ELF-1 (cell line): ENCODE measurements at regions not wholly inside any gene's neighbourhood (a gene's known extent, or its start where the extent isn't known, plus 50 kb on each side); places are given as distances from the start of the nearest gene placed in this dataset.

ENCODE experiments used
- DNase-seq: peaks from one replicate; pipeline ENCODE4 v3.0.0-alpha.2; 2016; ENCODE audit warnings: low read depth, low spot score

DNA sequence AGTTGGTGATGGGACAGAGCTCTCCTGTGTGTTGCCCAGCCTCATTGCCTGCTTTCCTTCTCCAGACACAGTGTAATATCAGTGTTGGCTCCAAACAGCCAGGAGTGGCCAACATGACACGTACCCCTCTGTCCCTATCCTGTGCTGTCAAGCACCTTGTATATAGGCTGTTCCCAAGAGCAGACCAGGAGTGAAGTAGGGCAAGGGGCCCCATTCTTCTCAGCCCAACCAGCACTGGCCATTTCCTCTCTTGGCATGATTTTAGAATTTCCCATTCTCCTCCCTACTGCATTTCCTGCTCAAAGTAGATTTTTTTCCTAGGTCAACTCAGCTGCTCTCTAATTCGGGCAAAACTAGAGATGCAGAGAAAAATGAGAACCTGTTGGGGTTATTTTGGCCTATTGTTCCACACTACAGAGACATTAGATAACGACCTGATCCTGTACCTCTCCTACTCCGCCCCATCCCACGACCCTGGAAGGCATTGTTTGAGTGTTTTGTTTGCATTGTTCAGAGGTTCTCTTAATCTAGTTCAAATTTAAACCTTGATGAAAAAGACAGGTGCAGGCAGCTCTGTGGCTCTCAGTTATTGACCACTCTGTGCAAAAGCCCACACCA, 95.6 kb downstream of the RASSF10 start:
- no peak for DNase-seq

DNA sequence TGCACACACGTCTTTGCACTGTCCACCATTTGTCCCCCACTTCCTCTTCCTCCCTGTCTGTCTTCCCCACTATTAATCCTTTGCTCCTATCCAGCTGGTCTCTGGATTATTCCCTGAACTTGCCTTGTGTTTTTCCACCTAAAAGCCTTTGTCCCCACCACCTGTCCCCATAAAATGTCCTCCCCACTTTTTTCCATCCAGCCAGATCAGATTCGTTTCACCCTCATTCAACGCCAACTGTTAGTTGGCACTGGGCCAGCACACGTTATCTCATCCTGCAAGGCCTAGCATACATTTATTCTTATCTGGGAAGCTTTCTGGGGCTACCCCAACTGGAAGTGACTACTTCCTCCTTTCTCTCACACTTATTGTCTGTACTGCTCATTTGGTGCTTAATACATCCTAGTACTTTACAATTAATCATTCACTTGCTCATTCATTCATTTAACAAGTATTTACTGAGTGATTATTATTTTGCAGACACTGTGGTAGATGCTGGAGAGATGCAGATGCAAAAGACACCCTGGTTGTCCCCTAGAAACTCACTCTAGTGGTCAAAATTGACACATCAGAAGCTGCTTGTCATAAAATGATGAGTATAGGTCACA, 96.2 kb downstream of the RASSF10 start:
- DNase-seq, result no peak

DNA sequence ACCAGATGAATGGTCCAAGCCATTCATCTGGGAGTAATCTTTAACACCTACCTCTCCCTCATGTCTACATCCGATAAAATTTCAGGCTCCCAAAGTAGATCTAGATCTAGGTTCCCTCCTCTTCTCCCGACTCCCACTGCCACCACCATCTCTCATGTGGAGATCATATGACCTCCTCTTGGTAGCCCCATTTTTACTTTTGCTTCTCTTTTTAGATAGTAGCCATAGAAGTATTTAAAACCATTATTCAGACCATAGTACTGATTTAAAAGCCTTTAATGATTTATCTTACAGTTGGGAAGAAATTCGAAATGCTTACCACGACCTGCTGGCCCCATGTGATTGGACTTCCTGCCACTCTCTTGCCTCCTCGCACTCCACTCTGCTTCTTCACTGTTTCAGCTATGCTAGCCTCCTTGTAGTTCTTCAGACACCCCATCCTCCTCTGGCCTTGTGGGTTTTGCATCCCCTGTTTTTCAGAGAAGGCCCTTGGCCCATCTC, 98.5 kb downstream of the RASSF10 start:
- no peak for DNase-seq

DNA sequence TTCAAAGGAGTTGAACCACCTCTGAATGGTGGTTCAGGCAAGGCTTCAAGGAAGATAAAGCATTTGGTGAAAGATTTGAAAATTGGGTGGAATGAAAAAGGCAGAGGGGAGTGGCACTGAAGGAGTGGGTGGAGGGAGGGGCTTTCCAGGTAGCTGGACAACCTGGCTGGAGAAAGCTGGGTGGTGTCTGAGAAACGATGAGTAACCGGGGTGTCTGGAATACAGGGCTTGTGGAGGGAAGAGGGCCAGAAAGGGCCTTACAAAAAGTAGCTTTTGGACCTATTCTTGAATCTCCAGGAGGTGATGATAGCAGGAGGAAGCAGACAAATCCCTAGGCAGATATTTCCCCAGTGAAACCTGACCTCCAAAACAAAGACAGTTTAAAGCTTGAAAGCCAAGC, 99.3 kb downstream of the RASSF10 start:
- DNase-seq, result no peak

DNA sequence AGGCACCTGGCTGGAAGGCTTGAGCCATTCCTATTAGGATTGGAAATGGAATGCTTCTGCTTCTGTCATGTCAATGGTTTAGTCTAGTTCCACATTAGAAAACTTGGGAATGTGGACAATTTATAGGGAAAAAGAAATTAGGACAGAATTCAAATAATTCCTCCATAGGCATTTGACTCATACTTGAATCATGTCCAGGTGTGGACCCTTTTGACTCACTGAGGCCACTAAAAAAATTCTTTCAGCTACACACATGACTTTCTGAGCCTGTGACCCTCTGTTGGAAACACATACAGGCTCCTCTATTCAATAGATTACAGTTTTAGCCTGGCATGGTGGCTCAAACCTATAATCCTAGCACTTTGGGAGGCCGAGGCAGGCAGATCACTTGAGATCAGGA, 100.5 kb downstream of the RASSF10 start:
- DNase-seq, result no peak

DNA sequence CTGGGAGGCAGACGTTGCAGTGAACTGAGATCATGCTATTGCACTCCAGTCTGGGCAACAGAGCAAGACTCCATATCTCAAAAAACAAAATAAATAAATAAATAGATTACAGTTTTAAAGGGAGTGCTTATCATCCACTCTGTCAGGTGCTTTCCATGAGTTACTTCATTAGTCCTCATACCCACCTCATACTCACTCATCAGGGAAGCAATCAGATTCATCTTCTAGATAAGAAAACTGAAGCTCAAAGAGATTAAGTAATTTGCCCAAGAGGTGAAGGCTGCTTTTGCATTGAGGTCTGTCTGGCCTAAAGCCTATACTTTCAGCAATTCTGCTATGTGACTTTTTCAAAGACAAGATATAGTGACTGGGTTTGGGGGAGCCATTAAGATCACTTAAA, 101.0 kb downstream of the RASSF10 start:
- DNase-seq, result no peak

DNA sequence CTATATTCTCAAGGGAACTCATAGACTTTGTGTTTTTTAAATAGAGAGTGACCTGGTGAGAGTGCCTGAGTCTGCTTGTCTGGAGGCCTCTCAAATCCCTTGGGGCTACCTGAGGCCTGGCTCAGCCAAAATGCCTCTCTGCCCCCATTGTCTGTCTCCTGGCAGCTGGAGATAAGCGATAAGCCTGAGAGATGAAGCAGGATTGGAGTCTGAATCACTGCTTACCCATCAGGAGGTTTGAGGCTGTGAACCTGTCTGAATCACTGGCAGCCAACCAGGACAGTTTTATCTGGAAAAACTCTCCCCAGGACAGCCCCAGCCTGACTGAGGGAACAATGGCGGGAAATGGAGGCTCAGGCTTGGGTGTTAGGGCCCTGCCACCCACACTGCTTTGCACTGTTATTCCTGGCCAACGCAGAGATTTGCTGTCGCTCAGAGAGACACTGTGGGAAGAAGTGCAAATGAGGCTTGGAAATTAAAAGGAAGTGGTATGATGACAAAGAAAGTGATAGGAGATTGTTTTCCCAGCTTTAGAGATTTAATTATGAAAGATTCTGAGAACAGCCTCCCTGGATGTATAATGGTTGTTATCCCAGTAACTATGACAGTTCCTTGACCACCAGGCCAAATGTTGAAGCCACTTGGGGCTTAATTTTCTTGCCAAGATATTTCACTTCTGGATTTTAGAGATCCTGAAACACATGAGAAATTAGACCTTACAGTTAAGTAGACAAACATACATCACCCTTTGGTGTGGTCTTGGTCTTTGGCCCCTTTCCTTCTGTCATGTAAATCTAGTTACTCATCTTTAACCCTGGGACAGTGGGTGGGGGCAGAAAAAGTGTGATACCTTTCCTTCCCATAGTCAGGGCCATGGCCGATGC, 102.1 kb downstream of the RASSF10 start:
- DNase-seq, result peak; percentile 90

DNA sequence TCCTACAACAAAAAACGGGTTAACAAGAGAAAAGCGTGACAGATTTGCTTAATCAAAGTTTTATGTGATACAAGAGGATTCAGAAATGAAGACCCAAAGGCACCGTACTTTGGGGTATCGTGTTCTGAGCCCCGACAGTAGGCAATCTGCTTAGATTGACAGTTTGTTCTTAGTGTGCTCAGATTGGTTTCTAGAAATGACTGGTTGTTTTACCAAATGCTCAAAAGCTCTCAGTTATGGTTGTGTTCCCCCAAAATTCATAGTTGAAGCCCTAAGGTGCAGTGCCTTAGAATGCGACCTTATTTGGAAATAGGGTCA, 102.7 kb downstream of the RASSF10 start:
- DNase-seq, result no peak

DNA sequence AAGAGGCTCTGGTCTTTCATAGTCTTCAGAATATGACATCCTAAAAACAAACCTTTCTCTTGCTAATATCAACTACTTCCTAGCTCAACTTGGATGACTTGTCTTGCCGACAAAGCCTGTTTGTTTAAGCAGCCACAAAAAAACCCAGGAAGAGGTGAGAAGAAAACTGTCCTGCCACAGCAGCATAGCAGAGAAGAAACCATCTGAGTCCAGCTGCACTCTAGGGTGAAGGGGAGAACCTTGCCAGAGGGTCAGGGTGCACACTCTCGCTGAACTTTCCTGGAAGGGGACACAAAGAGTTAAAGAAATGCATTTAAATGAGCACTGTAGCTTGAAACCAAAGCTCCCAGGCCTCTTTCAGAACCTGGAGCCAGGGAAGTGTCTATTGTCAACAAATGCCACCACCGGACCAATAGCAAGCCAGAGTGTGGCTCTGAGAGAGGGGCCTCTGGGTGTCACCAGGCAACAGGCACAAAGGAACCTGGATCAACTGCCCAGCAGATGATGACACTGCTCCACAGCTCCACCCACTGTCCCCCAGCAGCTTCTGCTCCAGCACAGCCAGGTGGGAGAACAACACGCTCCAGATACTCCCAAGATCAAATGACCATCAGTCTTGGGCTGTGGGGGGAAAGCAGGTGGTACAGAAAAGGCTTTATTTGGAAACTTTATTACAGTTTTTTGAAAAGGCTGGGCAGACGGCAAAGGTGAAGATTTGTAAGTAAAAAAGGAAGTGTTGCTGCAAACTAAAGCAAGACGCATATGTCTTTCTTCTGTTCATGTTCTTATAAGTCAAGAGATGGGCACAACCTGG, 105.7 kb downstream of the RASSF10 start:
- peak; percentile 90 for DNase-seq

DNA sequence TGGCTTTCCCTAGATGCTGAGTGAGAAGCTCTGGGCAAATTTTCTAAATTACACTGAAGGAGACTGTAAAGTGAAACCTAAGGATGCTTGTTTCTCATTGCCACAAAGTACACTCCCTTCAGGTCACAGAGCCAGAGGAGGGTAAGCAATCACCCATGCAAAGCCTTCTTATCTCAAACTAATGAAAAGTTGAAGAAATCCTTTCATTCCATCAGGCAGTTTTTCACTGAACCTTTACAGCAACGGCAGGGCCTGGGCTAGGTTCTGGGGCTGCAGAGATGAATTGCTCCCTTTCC, 106.2 kb downstream of the RASSF10 start:
- no peak for DNase-seq

DNA sequence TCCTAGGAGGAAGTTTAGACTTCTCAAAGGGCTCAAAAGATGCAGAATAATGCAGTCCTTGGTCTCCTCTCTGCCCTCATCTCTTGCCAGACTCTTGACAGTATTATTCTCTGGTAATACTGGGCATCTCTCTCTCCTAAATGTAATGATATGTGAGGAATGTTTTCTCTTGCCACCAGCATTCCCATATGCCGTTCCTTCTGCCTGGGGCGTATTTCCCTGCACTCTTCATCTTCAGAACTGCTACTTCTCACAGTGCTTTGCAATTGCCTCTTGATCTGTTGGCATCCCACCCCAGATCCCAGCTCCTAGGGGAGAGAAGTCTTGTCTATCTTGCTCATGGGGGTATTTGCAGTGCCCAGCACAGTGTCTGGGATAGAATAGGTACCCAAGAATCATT, 107.4 kb downstream of the RASSF10 start:
- DNase-seq, result no peak

DNA sequence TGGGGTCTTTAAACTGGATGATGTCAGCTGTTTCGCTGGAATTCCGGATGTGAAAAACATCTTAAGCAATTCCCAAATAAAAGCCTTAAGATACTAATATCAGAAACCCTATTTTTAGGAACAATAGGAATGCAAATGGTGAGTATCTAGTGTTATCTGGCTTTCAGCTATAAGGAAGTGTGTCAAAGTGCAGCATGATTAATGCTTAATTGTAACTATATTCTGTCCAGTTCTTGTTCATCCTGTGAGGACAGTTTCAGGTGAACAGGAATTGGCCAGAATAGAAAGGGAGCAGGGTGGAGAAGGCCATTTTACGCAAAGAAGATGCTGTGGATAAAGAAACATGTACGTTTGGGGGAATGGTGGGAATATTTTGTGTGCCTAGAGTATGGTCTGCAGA, 108.2 kb downstream of the RASSF10 start:
- no peak for DNase-seq

DNA sequence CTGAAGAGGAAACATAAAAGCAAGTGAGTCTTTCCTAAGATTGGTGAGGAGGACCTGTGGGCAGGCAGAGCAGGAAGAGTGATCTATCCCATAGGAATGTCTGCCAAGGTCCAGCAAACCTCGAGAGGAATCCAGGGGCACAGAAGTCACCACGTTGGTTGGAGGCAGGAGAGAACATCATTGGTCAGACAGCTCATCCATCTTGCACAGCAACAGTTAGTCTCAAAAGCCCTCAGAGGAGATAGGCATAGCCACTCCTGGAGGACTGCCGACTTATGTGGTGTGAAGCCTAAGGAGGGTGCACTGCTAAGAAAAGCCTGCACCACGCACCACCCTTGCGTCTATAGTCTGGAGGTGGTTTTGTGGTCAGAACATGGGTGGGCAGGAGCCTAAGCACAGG, 109.1 kb downstream of the RASSF10 start:
- no peak for DNase-seq

DNA sequence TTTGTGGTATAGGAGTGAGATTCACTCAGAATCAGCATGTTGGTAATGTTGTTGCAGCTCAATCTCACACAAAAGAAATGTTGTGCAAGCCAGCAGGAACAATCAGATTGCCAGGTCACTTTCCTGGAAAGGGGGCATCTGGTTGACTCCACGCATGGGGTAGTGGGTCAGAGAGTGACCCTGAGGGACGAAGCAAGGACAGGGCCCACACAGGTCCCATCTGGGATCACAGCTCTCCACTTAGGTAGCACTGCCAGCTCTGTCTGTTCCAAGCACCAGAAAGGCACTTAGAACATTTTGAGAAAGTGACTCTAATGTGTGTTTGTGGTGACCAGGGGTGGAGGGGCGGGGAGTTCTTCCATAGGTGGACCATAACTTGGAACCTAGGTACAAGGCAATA, 109.5 kb downstream of the RASSF10 start:
- DNase-seq, result no peak

DNA sequence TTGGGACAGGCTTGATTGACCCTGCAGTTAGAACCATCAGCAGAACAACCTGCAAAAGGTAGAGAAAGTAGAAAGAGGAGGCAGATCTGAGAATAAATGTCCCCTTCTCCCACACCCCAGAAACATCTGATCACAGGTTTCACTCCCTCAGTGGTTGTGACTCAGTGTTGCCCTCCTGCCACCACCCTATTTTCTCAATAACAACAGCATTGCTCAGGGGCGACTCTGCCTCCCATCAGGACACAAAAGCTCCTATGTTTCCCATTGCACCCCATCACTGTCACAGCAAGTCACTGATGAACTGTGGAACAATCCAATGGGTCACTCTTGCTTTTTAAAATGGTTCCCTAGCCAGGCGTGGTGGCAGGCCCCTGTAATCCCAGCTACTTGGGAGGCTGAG, 110.2 kb downstream of the RASSF10 start:
- DNase-seq, result no peak

DNA sequence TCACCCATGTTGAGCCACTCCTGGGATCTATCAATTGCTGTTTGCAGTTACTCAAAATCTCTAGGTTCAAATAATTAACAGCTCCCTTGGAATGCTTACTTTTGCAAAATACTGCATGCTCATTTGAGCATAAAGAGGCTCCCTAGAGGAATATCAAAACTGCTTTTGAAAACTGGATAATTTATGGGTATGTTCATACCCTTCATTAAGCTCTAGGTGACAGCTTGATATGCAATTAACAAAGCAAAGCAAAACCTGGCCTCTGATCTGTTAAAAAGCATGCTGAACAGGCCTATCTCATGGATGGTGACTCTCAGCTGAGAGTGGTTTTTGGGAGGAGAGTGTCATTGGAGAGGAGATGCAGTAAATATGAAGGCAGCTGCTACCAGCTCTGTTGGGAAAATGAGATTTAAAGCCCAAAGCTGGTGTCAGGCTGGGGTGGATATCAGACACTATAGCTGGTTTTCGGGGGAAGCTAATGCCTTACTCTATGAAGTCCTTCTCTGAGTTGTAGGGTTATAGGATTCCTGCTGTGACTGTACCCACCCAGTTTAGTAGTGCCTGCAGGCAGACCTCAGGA, 110.9 kb downstream of the RASSF10 start:
- no peak for DNase-seq

DNA sequence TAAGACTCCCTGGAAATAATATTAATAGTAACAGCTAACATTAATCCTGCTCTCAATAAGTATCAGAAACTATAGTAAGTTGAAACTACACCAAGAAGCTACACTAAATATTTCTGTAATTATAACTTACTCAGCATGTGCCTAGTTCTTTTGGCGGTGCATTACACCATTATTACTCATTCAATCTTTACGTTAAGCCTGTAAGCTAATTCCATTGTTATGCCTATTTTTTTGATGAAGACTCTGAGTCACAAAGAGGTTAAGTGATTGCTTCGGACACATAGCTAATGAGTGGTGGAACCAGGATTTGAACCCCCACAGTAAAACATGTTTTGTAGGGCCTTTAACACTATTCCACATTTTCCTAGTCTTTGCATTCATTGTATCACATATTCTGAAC, 111.6 kb downstream of the RASSF10 start:
- DNase-seq, result no peak

DNA sequence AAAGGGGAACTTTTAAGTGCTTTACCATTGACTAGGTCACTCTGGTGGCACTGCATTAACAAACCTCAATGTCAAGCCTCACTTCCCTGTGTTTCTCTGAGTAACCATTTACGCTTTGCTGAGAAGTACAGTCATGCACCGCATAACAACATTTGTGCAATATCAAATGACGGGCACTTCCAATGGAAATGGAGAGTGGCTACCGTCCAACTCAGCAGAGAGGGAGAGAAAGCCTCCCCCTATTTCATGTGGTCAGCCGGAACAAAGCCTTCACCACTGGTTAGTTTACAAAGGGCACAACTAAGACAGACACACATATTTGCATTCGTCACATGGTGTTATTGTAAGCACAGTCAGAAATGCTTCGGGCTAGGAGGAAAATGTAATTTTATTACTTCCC, 117.3 kb downstream of the RASSF10 start:
- no peak for DNase-seq

DNA sequence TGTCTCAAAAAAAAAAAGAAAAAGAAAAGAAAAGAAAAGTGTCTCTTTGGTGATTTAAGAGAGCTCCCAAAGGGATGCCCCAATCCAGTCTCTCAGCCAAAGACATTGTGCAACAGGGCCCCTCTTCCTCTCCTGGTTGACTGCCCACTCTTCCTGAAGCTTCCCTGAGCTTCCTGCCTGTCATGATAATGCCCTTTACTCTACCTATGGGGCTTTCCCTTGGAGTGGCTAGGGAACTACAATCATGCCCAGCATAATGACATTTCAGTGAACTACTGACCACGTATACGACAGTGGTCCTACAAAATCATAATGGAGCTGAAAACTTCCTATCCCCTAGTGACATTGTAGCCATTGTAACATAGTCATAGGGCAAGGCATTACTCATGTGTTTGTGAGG, 118.0 kb downstream of the RASSF10 start:
- no peak for DNase-seq

DNA sequence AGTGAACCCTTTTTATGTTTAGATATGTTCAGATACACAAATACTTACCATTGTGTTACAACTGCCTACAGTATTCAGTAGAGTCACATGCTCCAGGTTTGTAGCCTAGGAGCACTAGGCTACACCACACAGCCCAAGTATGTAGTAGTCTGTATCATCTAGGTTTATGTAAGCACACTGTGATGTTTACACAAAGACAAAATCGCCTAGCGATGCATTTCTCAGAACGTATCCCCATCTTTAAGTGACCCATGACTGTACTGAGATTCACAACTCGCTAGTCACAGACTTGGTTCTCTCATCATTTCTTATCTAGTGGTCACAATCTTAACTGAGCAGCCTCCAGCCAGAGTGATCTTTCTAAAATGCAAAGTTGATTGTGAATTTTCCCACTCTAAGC, 119.2 kb downstream of the RASSF10 start:
- no peak for DNase-seq

DNA sequence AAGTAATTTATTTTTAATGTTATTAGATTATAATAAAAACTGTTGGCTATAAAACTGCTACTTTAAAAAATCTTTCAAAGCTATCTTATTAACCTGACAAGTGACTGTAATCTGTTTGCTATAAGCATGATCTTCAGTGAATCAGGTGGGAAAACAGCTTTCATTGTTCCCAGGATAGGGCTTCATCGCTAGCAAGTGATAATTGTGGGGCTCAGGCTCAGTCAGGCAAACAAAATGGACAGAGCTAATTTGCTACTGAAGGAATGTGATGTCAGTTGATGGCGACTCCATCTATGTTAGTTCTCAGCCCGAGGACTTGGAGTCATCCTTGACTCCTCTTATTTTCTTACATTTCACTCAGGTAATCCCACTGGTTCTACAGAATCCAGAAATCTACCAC, 125.0 kb downstream of the RASSF10 start:
- no peak for DNase-seq

DNA sequence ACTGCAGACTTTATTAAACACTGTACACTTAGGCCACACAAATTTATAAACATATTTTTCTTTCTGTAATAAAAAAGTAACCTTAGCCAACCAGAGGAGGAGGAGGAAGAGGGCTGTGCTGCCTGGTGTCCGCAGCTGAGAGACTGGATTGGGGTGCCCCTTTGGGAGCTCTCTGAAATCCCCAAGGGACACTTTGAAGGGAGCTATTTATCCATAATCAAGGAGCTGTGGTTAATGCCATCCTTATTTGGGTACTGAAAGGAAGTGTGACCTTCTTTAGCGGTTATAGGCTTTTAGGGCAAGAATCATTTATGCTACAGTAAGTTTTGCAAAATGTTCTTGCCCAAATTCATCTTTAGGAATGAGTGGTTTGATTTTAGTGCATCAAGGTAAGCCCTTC, 125.8 kb downstream of the RASSF10 start:
- DNase-seq, result no peak
